ENCODE measurements at regions not wholly inside any gene's neighbourhood (a gene's known extent, or its start where the extent isn't known, plus 50 kb on each side); places are given as distances from the start of the nearest gene placed in this dataset.

DNA sequence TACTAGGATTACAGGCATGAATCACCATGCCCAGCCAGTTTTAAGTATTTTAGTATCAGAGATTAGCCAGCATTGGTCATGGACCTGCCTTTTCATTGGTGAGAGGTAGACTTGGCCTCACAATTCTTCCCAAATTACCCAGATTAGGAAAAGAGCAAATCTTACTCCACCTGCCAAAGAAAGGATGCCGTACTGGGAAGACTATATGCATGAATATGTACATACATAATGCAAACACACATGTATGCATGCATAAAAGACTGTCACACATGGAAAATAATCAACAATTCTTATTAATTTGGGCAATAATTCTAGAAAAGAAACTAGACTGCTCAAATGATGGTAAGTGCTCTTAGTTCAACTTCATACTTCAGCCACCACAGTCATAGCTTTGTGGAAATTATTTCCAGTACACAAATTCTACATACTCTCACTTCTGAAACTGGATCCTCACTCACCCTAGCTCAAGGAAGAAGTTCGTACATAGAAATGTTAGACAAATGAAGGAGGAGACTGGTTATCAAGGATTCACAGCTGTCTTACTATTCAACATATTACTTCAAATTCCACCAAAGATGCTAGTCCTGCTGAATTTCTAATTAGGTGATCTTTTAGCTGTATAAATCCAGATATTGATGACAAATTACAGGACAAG lies 73.7 kb downstream of the MINAR2 start:
- DNase-seq = no peak

DNA sequence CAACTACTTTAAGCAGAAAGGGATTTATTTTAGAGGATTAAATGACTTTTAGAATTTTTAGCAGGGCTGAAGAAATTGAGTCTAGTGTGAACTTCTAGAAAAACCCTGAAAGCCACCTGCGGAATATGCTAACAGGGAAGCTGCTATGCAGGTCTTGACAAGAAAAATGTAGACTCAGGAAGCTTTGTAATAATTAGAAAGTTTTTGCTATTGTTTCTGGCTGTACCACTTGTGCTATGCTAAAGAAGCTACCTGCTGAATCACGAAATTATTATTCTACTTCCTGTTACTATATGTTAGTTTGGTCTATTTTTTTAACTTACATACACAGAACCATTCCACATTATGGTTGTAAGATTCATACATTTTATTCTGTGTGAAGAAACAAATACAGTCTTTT lies 74.0 kb upstream of the CHSY3 start:
- no peak for DNase-seq

- DNase-seq = no peak
These were observed 67.9 kb upstream of the CHSY3 start for GRCh38 chr5:129836321-129836720.

DNA sequence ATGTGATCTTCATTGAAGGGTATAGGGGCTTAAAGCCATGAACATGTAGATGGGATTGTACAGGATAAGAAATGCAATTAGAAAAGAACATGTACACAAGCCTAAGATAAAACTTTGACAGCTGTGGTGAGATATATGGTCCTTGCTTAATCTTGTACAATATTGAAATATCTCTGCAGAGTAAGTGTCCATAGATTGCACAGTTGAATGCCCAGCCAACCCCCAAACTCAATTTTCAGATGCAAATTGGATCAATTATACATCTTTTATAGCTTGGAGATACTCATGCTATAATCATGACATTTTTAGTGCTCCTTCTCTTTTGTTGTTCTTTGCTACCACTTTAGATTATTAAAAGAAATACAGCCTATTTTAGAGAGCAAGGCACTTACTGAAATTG lies 59.5 kb upstream of the CHSY3 start:
- DNase-seq = no peak

GRCh38 chr5:129852747-129853352 lies 51.4 kb upstream of the CHSY3 start:
- peak; percentile 81 to 83 for DNase-seq

GRCh38 chr5:129853588-129853987 lies 50.7 kb upstream of the CHSY3 start:
- no peak for DNase-seq

Data from activated T-cell treated with anti-CD3 and anti-CD28 coated beads, Interleukin-2, amount 50 U/mL, for 48 hours (primary cell).